ENCODE measurements at regions not wholly inside any gene's neighbourhood (a gene's known extent, or its start where the extent isn't known, plus 50 kb on each side); places are given as distances from the start of the nearest gene placed in this dataset.
"Not testable (repeated sequence)": the region's sequence is repeated elsewhere in the genome, so short reads cannot be mapped to it uniquely, and the experiment has no call there.

- FAIRE-seq, result not testable (repeated sequence)
These were observed 51.7 kb upstream of the LPCAT1 start for GRCh38 chr5:1575491-1575890.

- not testable (repeated sequence) for FAIRE-seq
These were observed 50.2 kb upstream of the LPCAT1 start for GRCh38 chr5:1574023-1574318.

GRCh38 chr5:1573217-1574022 is 49.7 kb upstream of the LPCAT1 start:
- not testable (repeated sequence) for FAIRE-seq
